SU-DHL-6 (cell line): ENCODE measurements at regions not wholly inside any gene's neighbourhood (a gene's known extent, or its start where the extent isn't known, plus 50 kb on each side); places are given as distances from the start of the nearest gene placed in this dataset.

Source experiments
- CTCF ChIP-seq: fragments of 200-600 bp; sonication (generic); IDR thresholded peaks from one replicate; pipeline ENCODE4 v1.5.1; 2017; ENCODE audit warnings: antibody characterized with exemption, mild to moderate bottlenecking, low read length, moderate library complexity; ENCODE audit not compliant: insufficient read depth, poor library complexity, severe bottlenecking
- EZH2phosphoT487 ChIP-seq: fragments of 200-600 bp; sonication (generic), shearing (Covaris generic); conservative IDR thresholded peaks from 2 replicates; pipeline ENCODE4 v1.6.1; 2018; ENCODE audit warnings: mild to moderate bottlenecking, antibody characterized with exemption, low read length, moderate library complexity, mixed read lengths

DNA sequence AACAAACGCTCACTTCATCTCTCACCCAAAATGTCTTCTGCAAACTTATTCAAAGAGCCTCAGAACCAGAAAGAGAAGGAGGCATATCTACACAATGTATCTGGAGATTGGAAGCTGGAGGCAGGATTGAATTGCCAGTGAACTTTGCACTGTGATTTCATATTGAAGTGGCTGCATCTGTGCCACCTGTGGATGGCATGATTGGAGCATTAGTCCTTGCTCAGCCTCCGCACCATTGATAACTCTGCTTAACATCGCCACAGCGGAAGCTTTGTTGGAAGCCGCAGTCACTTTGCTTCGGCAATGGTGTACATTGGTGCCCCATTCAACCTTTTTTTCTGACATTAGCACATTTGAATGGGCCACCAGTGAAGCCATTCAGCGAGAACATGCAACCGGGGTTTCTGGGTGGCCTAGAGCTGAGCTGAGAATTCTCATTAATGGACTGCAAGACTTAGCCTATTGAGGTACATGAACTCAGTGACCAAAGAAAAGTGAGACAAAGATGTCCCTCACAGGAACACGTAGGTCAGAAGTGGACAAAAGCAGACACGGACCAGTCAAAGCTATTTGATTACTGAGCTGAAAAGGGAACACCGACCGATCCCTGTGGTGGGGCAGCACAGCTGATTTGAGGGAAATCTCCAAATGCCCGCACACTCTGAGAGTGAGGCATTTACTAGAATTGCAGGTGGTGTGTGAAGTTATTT lies 130.4 kb downstream of the BRMS1L start:
- TF ChIP-seq CTCF (no peak), EZH2phosphoT487 (no peak)
